ENCODE measurements at regions not wholly inside any gene's neighbourhood (a gene's known extent, or its start where the extent isn't known, plus 50 kb on each side); places are given as distances from the start of the nearest gene placed in this dataset.

GRCh38 chr12:67545298-67545697 is 103.2 kb upstream of the DYRK2 start:
- TF ChIP-seq POLR2AphosphoS5 (IDR thresholded peaks at IDR 0.05; ENCODE audit: borderline replicate concordance, low read depth, low read length) (no peak), EZH2 (IDR thresholded peaks at IDR 0.05) (no peak)

All from SK-N-MC (cell line).